ENCODE measurements at regions not wholly inside any gene's neighbourhood (a gene's known extent, or its start where the extent isn't known, plus 50 kb on each side); places are given as distances from the start of the nearest gene placed in this dataset.
"Not testable (repeated sequence)": the region's sequence is repeated elsewhere in the genome, so short reads cannot be mapped to it uniquely, and the experiment has no call there.

- Histone ChIP-seq H3K9ac (ENCODE audit: insufficient read length, low read depth) (no peak overlapping the region), H3K27me3 (ENCODE audit: insufficient read depth, insufficient read length) (no peaks in the 10 kb centered on the region), H3K9me3 (ENCODE audit: insufficient read depth, low read length) (peaks cover 6% of the 10 kb centered on the region; the same call in 1 of the 2 replicates), H3K4me3 (ENCODE audit: insufficient read length, low read depth) (no peak overlapping the region), H3K36me3 (ENCODE audit: insufficient read depth, insufficient read length, low read length) (no peaks in the 10 kb centered on the region), H3K4me1 (ENCODE audit: insufficient read depth, insufficient read length) (no peaks in the 10 kb centered on the region)
- TF ChIP-seq ZNF274 (IDR thresholded peaks at IDR 0.05; ENCODE audit: low read depth, low read length) (no peak), YY1 (IDR thresholded peaks at IDR 0.05; ENCODE audit: insufficient read depth, insufficient read length) (no peak), SUZ12 (IDR thresholded peaks at IDR 0.05; ENCODE audit: extremely low read depth, insufficient read depth, insufficient read length) (no peak)
- DNase-seq (ENCODE audit: low read depth, low spot score): no peak
These were observed 51.7 kb upstream of the MYO10 start for GRCh38 chr5:16987776-16988175.

DNA sequence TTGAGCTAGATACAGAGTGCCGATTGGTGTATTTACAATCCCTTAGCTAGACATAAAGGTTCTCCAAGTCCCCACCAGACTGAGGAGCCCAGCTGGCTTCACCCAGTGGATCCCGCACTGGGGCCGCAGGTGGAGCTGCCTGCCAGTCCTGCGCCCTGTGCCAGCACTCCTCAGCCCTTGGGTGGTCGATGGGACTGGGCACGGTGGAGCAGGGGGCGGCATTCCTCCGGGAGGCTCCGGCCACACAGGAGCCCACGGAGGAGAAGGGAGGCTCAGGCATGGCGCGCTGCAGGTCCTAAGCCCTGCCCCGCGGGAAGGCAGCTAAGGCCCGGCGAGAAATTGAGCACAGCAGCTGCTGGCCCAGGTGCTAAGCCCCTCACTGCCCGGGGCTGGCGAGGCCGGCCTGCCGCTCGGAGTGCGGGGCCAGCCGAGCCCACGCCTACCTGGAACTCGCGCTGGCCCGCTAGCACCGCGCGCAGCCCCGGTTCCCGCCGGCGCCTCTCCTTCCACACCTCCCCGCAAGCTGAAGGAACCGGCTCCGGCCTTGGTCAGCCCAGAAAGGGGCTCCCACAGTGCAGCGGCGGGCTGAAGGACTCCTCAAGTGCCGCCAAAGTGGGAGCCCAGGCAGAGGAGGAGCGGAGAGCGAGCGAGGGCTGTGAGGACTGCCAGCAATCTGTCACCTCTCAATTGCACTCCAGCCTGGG lies 54.9 kb upstream of the MYO10 start:
- not testable (repeated sequence) for H3K36me3 ChIP-seq (ENCODE audit: insufficient read depth, insufficient read length, low read length); H3K4me3 ChIP-seq (ENCODE audit: insufficient read length, low read depth); H3K9ac ChIP-seq (ENCODE audit: insufficient read length, low read depth); H3K9me3 ChIP-seq (ENCODE audit: insufficient read depth, low read length); H3K4me1 ChIP-seq (ENCODE audit: insufficient read depth, insufficient read length); H3K27me3 ChIP-seq (ENCODE audit: insufficient read depth, insufficient read length); DNase-seq (ENCODE audit: low read depth, low spot score)

DNA sequence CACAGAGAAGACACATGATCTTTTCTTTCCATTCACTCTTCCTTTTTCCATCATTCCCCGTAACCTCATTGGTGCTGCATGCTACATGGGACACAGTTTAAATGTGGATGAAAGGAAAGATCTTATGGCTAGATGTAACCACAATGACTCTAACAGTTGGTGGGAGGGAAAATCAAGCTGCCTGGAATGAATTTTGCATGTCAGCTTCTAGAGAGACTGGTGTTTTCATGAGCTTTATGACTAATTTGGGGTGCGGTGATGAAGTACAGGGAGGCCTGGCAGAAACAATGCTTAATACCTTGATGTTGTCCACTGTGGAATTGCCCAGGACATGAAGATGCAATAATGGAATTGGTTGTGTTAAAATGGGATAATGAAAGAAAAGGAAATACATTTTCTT lies 55.9 kb upstream of the MYO10 start:
- no peak overlapping the region for H3K4me3 ChIP-seq (ENCODE audit: insufficient read length, low read depth)
- H3K9ac ChIP-seq (ENCODE audit: insufficient read length, low read depth): no peak overlapping the region
- H3K4me1 ChIP-seq (ENCODE audit: insufficient read depth, insufficient read length): no peaks in the 10 kb centered on the region
- H3K9me3 ChIP-seq (ENCODE audit: insufficient read depth, low read length): no peaks in the 10 kb centered on the region; the same call in 1 of the 2 replicates
- DNase-seq (ENCODE audit: low read depth, low spot score): no peak
- no peaks in the 10 kb centered on the region for H3K36me3 ChIP-seq (ENCODE audit: insufficient read depth, insufficient read length, low read length)
- TF ChIP-seq YY1 (IDR thresholded peaks at IDR 0.05; ENCODE audit: insufficient read depth, insufficient read length) (no peak), SUZ12 (IDR thresholded peaks at IDR 0.05; ENCODE audit: extremely low read depth, insufficient read depth, insufficient read length) (no peak), ZNF274 (IDR thresholded peaks at IDR 0.05; ENCODE audit: low read depth, low read length) (no peak)
- no peaks in the 10 kb centered on the region for H3K27me3 ChIP-seq (ENCODE audit: insufficient read depth, insufficient read length)

- H3K9ac ChIP-seq (ENCODE audit: insufficient read length, low read depth): no peak overlapping the region
- no peaks in the 10 kb centered on the region for H3K4me1 ChIP-seq (ENCODE audit: insufficient read depth, insufficient read length)
- no peaks in the 10 kb centered on the region; the same call in 1 of the 2 replicates for H3K9me3 ChIP-seq (ENCODE audit: insufficient read depth, low read length)
- H3K4me3 ChIP-seq (ENCODE audit: insufficient read length, low read depth): no peak overlapping the region
- no peak for DNase-seq (ENCODE audit: low read depth, low spot score)
- H3K36me3 ChIP-seq (ENCODE audit: insufficient read depth, insufficient read length, low read length): no peaks in the 10 kb centered on the region
- H3K27me3 ChIP-seq (ENCODE audit: insufficient read depth, insufficient read length): no peaks in the 10 kb centered on the region
- TF ChIP-seq SUZ12 (IDR thresholded peaks at IDR 0.05; ENCODE audit: extremely low read depth, insufficient read depth, insufficient read length) (no peak), ZNF274 (IDR thresholded peaks at IDR 0.05; ENCODE audit: low read depth, low read length) (no peak), YY1 (IDR thresholded peaks at IDR 0.05; ENCODE audit: insufficient read depth, insufficient read length) (no peak)
These were observed 56.4 kb upstream of the MYO10 start for GRCh38 chr5:16992444-16992843.

- Histone ChIP-seq H3K9me3 (ENCODE audit: insufficient read depth, low read length) (no peaks in the 10 kb centered on the region; the same call in 1 of the 2 replicates), H3K4me3 (ENCODE audit: insufficient read length, low read depth) (no peak overlapping the region), H3K9ac (ENCODE audit: insufficient read length, low read depth) (no peak overlapping the region), H3K36me3 (ENCODE audit: insufficient read depth, insufficient read length, low read length) (no peaks in the 10 kb centered on the region), H3K27me3 (ENCODE audit: insufficient read depth, insufficient read length) (no peaks in the 10 kb centered on the region), H3K4me1 (ENCODE audit: insufficient read depth, insufficient read length) (no peaks in the 10 kb centered on the region)
- no peak for DNase-seq (ENCODE audit: low read depth, low spot score)
- no peak for TF ChIP-seq ZNF274 (IDR thresholded peaks at IDR 0.05; ENCODE audit: low read depth, low read length)
- TF ChIP-seq YY1 (IDR thresholded peaks at IDR 0.05; ENCODE audit: insufficient read depth, insufficient read length): no peak
- TF ChIP-seq SUZ12 (IDR thresholded peaks at IDR 0.05; ENCODE audit: extremely low read depth, insufficient read depth, insufficient read length): no peak
These were observed 58.5 kb upstream of the MYO10 start for GRCh38 chr5:16994565-16994964.

DNA sequence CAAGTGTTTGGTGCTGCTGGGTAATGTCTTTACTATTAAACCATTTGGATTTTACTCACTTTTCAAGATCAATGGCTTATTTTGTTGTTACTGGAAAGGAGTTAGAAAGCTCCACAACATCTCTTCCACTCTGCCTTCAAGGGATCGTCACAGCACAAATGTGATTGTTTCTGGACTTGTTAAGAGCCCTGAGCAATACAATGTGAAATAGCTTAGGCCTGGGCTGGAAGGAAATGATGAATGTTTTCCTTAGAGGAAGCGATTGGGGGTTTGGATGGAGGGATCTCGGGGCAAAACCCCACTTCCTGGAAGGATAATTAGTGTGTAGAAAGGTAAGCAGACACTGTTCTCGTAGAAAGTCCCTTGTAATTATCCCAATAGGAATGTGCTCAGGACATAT lies 59.3 kb upstream of the MYO10 start:
- Histone ChIP-seq H3K36me3 (ENCODE audit: insufficient read depth, insufficient read length, low read length) (no peaks in the 10 kb centered on the region), H3K27me3 (ENCODE audit: insufficient read depth, insufficient read length) (no peaks in the 10 kb centered on the region), H3K4me3 (ENCODE audit: insufficient read length, low read depth) (no peak overlapping the region), H3K9ac (ENCODE audit: insufficient read length, low read depth) (no peak overlapping the region), H3K4me1 (ENCODE audit: insufficient read depth, insufficient read length) (no peaks in the 10 kb centered on the region), H3K9me3 (ENCODE audit: insufficient read depth, low read length) (no peaks in the 10 kb centered on the region; the same call in 1 of the 2 replicates)
- TF ChIP-seq ZNF274 (IDR thresholded peaks at IDR 0.05; ENCODE audit: low read depth, low read length) (no peak), SUZ12 (IDR thresholded peaks at IDR 0.05; ENCODE audit: extremely low read depth, insufficient read depth, insufficient read length) (no peak), YY1 (IDR thresholded peaks at IDR 0.05; ENCODE audit: insufficient read depth, insufficient read length) (no peak)
- no peak for DNase-seq (ENCODE audit: low read depth, low spot score)

GRCh38 chr5:17000291-17000939 lies 64.3 kb upstream of the MYO10 start:
- no peak overlapping the region for H3K4me3 ChIP-seq (ENCODE audit: insufficient read length, low read depth)
- TF ChIP-seq SUZ12 (IDR thresholded peaks at IDR 0.05; ENCODE audit: extremely low read depth, insufficient read depth, insufficient read length) (no peak), ZNF274 (IDR thresholded peaks at IDR 0.05; ENCODE audit: low read depth, low read length) (no peak), YY1 (IDR thresholded peaks at IDR 0.05; ENCODE audit: insufficient read depth, insufficient read length) (no peak)
- H3K4me1 ChIP-seq (ENCODE audit: insufficient read depth, insufficient read length): no peaks in the 10 kb centered on the region
- DNase-seq (ENCODE audit: low read depth, low spot score): no peak
- H3K36me3 ChIP-seq (ENCODE audit: insufficient read depth, insufficient read length, low read length): no peaks in the 10 kb centered on the region
- no peaks in the 10 kb centered on the region for H3K9me3 ChIP-seq (ENCODE audit: insufficient read depth, low read length)
- H3K27me3 ChIP-seq (ENCODE audit: insufficient read depth, insufficient read length): no peaks in the 10 kb centered on the region
- no peak overlapping the region for H3K9ac ChIP-seq (ENCODE audit: insufficient read length, low read depth)
